Liver (tissue), 8 donors: ENCODE measurements at regions not wholly inside any gene's neighbourhood (a gene's known extent, or its start where the extent isn't known, plus 50 kb on each side); places are given as distances from the start of the nearest gene placed in this dataset.

Experiments
- DNase-seq: peaks from one replicate; pipeline ENCODE4 v3.0.0-alpha.2; 2017; ENCODE audit warnings: low spot score
- H3K27ac ChIP-seq, 2 donors: one replicate each; pipeline ENCODE4 v1.7.0; 2013; ENCODE audit warnings: inconsistent platforms in 2 of 2, low read length in 2 of 2, control low read depth in 1 of 2, low read depth in 1 of 2, mild to moderate bottlenecking in 1 of 2
- H3K27me3 ChIP-seq, 4 donors: one replicate each; pipeline versions ENCODE4 v1.6.1 to v1.7.0; 2013; ENCODE audit warnings: low read length in 3 of 4, inconsistent platforms in 1 of 4, mild to moderate bottlenecking in 1 of 4, moderate library complexity in 1 of 4; ENCODE audit not compliant: control insufficient read depth in 4 of 4, insufficient read depth in 4 of 4
- H3K36me3 ChIP-seq, 4 donors: one replicate each; pipeline versions ENCODE4 v1.6.1 to v1.7.0; 2013; ENCODE audit warnings: low read length in 3 of 4, mild to moderate bottlenecking in 3 of 4, low read depth in 1 of 4, moderate library complexity in 1 of 4; ENCODE audit not compliant: control insufficient read depth in 4 of 4, insufficient read depth in 3 of 4
- H3K4me1 ChIP-seq, 4 donors: one replicate each; pipeline versions ENCODE4 v1.6.1 to v1.7.0; 2013; ENCODE audit warnings: low read length in 3 of 4, mild to moderate bottlenecking in 3 of 4, moderate library complexity in 1 of 4; ENCODE audit not compliant: control insufficient read depth in 4 of 4, insufficient read depth in 4 of 4
- H3K4me3 ChIP-seq, 3 donors: one replicate each; pipeline versions ENCODE4 v1.6.1 to v1.7.0; 2013; ENCODE audit warnings: low read length in 3 of 3, control low read depth in 1 of 3, low read depth in 1 of 3, mild to moderate bottlenecking in 1 of 3
- H3K9ac ChIP-seq, 2 donors: one replicate each; pipeline ENCODE4 v1.7.0; 2013; ENCODE audit warnings: low read length in 2 of 2, mild to moderate bottlenecking in 2 of 2, moderate library complexity in 2 of 2, control low read depth in 1 of 2, low read depth in 1 of 2
- H3K9me3 ChIP-seq, 4 donors: one replicate each; pipeline versions ENCODE4 v1.6.1 to v1.7.0; 2013; ENCODE audit warnings: low read length in 3 of 4; ENCODE audit not compliant: control insufficient read depth in 4 of 4
- CTCF ChIP-seq: fragments of 150-350 bp; IDR thresholded peaks from 2 replicates; pipeline ENCODE4 v1.5.1; 2017; ENCODE audit warnings: improper control_type of control experiment, low read depth, low read length; ENCODE audit not compliant: missing input control
- EGR1 ChIP-seq, 2 donors: IDR thresholded peaks; 2 replicates each; pipeline ENCODE4 v1.6.1; 2016 to 2018; ENCODE audit warnings: antibody characterized with exemption in 2 of 2, low read depth in 2 of 2
- FOXA2 ChIP-seq: IDR thresholded peaks from 2 replicates; pipeline ENCODE4 v1.6.1; 2016; ENCODE audit warnings: antibody characterized with exemption
- GABPA ChIP-seq, 2 donors: IDR thresholded peaks in 1 of 2; conservative IDR thresholded peaks in 1 of 2; 2 replicates each; pipeline ENCODE4 v1.6.1; 2016; ENCODE audit warnings: antibody characterized with exemption in 2 of 2, mild to moderate bottlenecking in 1 of 2, moderate library complexity in 1 of 2
- HNF4A ChIP-seq, 2 donors: conservative IDR thresholded peaks; 2 replicates each; pipeline ENCODE4 v1.6.1; 2016; ENCODE audit warnings: antibody characterized with exemption in 2 of 2, mild to moderate bottlenecking in 2 of 2
- HNF4G ChIP-seq: IDR thresholded peaks from 2 replicates; pipeline ENCODE4 v1.6.1; 2016; ENCODE audit warnings: antibody characterized with exemption
- MAX ChIP-seq: IDR thresholded peaks from 2 replicates; pipeline ENCODE4 v1.6.1; 2016; ENCODE audit warnings: antibody characterized with exemption
- NR2F2 ChIP-seq: IDR thresholded peaks from 2 replicates; pipeline ENCODE4 v1.6.1; 2016; ENCODE audit warnings: antibody characterized with exemption
- RAD21 ChIP-seq, 2 donors: IDR thresholded peaks; 2 replicates each; pipeline ENCODE4 v1.6.1; 2016; ENCODE audit warnings: antibody characterized with exemption in 2 of 2, mild to moderate bottlenecking in 2 of 2
- RXRA ChIP-seq, 2 donors: IDR thresholded peaks; 2 replicates each; pipeline ENCODE4 v1.6.1; 2017 to 2018; ENCODE audit warnings: antibody characterized with exemption in 2 of 2, mild to moderate bottlenecking in 1 of 2
- SP1 ChIP-seq: IDR thresholded peaks from 2 replicates; pipeline ENCODE4 v1.6.1; 2018; ENCODE audit warnings: antibody characterized with exemption, mild to moderate bottlenecking
- TAF1 ChIP-seq: conservative IDR thresholded peaks from 2 replicates; pipeline ENCODE4 v1.6.1; 2016; ENCODE audit warnings: antibody characterized with exemption, mild to moderate bottlenecking
- YY1 ChIP-seq: IDR thresholded peaks from 2 replicates; pipeline ENCODE4 v1.6.1; 2016; ENCODE audit warnings: antibody characterized with exemption, mild to moderate bottlenecking
- WGBS: extraction: QIAGEN DNeasy Blood & Tissue Kit; methylation state at CpG from one replicate; pipeline ENCODE4 v1.1.7; 2013; 5-methylcytosine and 5-hydroxymethylcytosine counted together
- TF ChIP-seq, protein P1 (sequence below): IDR thresholded peaks from 2 replicates; pipeline ENCODE4 v1.6.1; 2016; ENCODE audit warnings: antibody characterized with exemption
- TF ChIP-seq, protein P2 (sequence below): IDR thresholded peaks from 2 replicates; pipeline ENCODE4 v1.6.1; 2016; ENCODE audit warnings: antibody characterized with exemption
- donor health status: healthy.
- donor health status: healthy.
- donor health status: healthy.
- donor health status: healthy.
- donor health status: healthy.

GRCh38 chr3:68239542-68239941, 585.1 kb upstream of the SUCLG2 start:
- DNase-seq = no peak
- Histone ChIP-seq H3K36me3 (no peaks in the 10 kb centered on the region), H3K27ac (no peak overlapping the region), H3K9me3 (peaks cover 0 to 3% (median 0%) of the 10 kb centered on the region in 4 donors), H3K9ac (no peak overlapping the region), H3K4me3 (no peak overlapping the region), H3K27me3 (peaks cover 0 to 3% (median 0%) of the 10 kb centered on the region in 4 donors), H3K4me1 (no peaks in the 10 kb centered on the region)
- TF ChIP-seq GABPA (IDR thresholded peaks at IDR 0.05 in 1 of 2, conservative IDR thresholded peaks at IDR 0.05 in 1 of 2) = no peak
- TF ChIP-seq SP1 = no peak
- no peak for TF ChIP-seq EGR1 (IDR thresholded peaks at IDR 0.05; ENCODE audit: low read depth in 2 of 2)
- TF ChIP-seq YY1 = no peak
- TF ChIP-seq CTCF = no peak
- no peak for TF ChIP-seq FOXA2
- no peak for TF ChIP-seq NR2F2
- no peak for TF ChIP-seq RXRA (IDR thresholded peaks at IDR 0.05)
- TF ChIP-seq, protein P1, sequence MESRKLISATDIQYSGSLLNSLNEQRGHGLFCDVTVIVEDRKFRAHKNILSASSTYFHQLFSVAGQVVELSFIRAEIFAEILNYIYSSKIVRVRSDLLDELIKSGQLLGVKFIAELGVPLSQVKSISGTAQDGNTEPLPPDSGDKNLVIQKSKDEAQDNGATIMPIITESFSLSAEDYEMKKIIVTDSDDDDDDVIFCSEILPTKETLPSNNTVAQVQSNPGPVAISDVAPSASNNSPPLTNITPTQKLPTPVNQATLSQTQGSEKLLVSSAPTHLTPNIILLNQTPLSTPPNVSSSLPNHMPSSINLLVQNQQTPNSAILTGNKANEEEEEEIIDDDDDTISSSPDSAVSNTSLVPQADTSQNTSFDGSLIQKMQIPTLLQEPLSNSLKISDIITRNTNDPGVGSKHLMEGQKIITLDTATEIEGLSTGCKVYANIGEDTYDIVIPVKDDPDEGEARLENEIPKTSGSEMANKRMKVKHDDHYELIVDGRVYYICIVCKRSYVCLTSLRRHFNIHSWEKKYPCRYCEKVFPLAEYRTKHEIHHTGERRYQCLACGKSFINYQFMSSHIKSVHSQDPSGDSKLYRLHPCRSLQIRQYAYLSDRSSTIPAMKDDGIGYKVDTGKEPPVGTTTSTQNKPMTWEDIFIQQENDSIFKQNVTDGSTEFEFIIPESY = no peak
- TF ChIP-seq TAF1 = no peak
- no peak for TF ChIP-seq MAX
- TF ChIP-seq HNF4A (conservative IDR thresholded peaks at IDR 0.05) = no peak
- TF ChIP-seq, protein P2, sequence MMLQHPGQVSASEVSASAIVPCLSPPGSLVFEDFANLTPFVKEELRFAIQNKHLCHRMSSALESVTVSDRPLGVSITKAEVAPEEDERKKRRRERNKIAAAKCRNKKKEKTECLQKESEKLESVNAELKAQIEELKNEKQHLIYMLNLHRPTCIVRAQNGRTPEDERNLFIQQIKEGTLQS = no peak
- no peak for TF ChIP-seq HNF4G
- 24% methylated on average over 1 of the region's 1 CpG for WGBS

DNA sequence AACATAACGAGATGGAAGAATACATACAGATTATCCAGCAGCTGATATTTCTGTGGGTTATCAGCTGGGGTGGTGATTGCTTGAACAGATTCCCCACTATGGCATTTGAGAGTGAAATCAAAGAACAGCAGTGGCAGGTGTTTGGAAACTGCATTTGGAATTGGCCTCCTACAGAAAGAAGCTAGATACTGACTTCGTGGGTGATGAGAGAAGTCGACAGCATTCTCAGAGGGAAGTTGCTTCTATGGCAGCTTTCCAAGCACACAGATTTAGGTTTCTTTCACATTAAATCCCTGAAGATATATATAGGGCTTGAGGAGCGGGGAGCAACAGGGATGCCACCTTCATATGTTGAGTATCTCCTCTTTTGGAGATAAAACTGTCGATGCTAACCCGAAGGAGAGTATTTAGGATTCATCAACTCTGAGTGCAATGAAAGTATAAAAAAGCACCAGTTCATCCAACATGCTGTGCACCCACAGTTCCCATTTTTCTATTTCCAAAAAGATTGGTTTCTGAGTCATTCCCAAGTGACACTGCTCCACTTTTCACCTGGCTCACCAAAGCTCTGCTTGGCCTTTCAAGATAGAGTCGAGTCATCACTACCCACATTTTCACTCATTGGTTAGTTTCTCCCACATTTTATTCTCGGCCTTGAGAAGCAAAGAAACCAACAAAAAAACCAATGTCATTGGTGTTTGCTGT, 579.8 kb upstream of the SUCLG2 start:
- WGBS = 81% methylated on average over 8 of the region's 8 CpGs
- Histone ChIP-seq H3K27me3 (peaks cover 0 to 4% (median 0%) of the 10 kb centered on the region in 4 donors), H3K9me3 (peaks cover 0 to 3% (median 0%) of the 10 kb centered on the region in 4 donors), H3K4me1 (no peaks in the 10 kb centered on the region), H3K27ac (no peak overlapping the region), H3K4me3 (no peak overlapping the region), H3K9ac (no peak overlapping the region), H3K36me3 (no peaks in the 10 kb centered on the region)
- no peak for DNase-seq
- TF ChIP-seq NR2F2 (no peak), RAD21 (IDR thresholded peaks at IDR 0.05) (no peak), RXRA (IDR thresholded peaks at IDR 0.05) (no peak), HNF4A (conservative IDR thresholded peaks at IDR 0.05) (no peak)
- TF ChIP-seq, protein P1 = no peak
